Dermis blood vessel endothelial cell (primary cell): ENCODE measurements at regions not wholly inside any gene's neighbourhood (a gene's known extent, or its start where the extent isn't known, plus 50 kb on each side); places are given as distances from the start of the nearest gene placed in this dataset.

Experiments
- DNase-seq: peaks from one replicate; pipeline ENCODE4 v3.0.0; 2010

- no peak for DNase-seq
Observed at GRCh38 chr18:46352520-46353250, 248.5 kb downstream of the HAUS1 start.

GRCh38 chr18:46353460-46353859, 249.3 kb downstream of the HAUS1 start:
- no peak for DNase-seq

- no peak for DNase-seq
Observed at GRCh38 chr18:46356278-46357033, 252.3 kb downstream of the HAUS1 start.

GRCh38 chr18:46360102-46360699, 256.0 kb downstream of the HAUS1 start:
- no peak for DNase-seq

GRCh38 chr18:46360866-46361265, 256.7 kb downstream of the HAUS1 start:
- DNase-seq, result no peak

- DNase-seq, result no peak
Observed at GRCh38 chr18:46362533-46362932, 258.3 kb downstream of the HAUS1 start.

GRCh38 chr18:46364048-46364447, 259.9 kb downstream of the HAUS1 start:
- no peak for DNase-seq

GRCh38 chr18:46366201-46366600, 262.0 kb downstream of the HAUS1 start:
- no peak for DNase-seq

- no peak for DNase-seq
Observed at GRCh38 chr18:46366751-46367376, 262.7 kb downstream of the HAUS1 start.

GRCh38 chr18:46369323-46369722, 265.1 kb downstream of the HAUS1 start:
- DNase-seq, result no peak

- DNase-seq, result no peak
Observed at GRCh38 chr18:46370898-46371297, 266.7 kb downstream of the HAUS1 start.

- DNase-seq, result no peak
Observed at GRCh38 chr18:46372670-46373069, 268.5 kb downstream of the HAUS1 start.

GRCh38 chr18:46373131-46373530, 268.9 kb downstream of the HAUS1 start:
- no peak for DNase-seq

GRCh38 chr18:46373791-46374190, 269.6 kb downstream of the HAUS1 start:
- DNase-seq, result no peak

GRCh38 chr18:46374850-46375249, 270.7 kb downstream of the HAUS1 start:
- DNase-seq, result no peak

- DNase-seq, result no peak
Observed at GRCh38 chr18:46377557-46377956, 273.4 kb downstream of the HAUS1 start.

GRCh38 chr18:46378126-46378863, 274.1 kb downstream of the HAUS1 start:
- no peak for DNase-seq

- no peak for DNase-seq
Observed at GRCh38 chr18:46378864-46379207, 274.7 kb downstream of the HAUS1 start.

GRCh38 chr18:46379323-46379950, 275.3 kb downstream of the HAUS1 start:
- DNase-seq, result no peak

GRCh38 chr18:46385124-46385523, 271.9 kb downstream of the LOXHD1 start:
- DNase-seq, result no peak

GRCh38 chr18:46386788-46387187, 270.2 kb downstream of the LOXHD1 start:
- DNase-seq, result no peak

GRCh38 chr18:46387441-46388131, 269.4 kb downstream of the LOXHD1 start:
- DNase-seq, result no peak
